Endothelial cell of umbilical vein (primary cell): ENCODE measurements at regions not wholly inside any gene's neighbourhood (a gene's known extent, or its start where the extent isn't known, plus 50 kb on each side); places are given as distances from the start of the nearest gene placed in this dataset.

Source experiments
- CTCF ChIP-seq, 2 donors: IDR thresholded peaks; 1 replicate in 1 of 2; 2 replicates in 1 of 2; pipeline ENCODE4 v1.5.1; 2011; ENCODE audit warnings: low read length in 2 of 2, mild to moderate bottlenecking in 2 of 2, moderate library complexity in 2 of 2, control low read depth in 1 of 2, inconsistent platforms in 1 of 2, low read depth in 1 of 2; ENCODE audit not compliant: insufficient read depth in 1 of 2; ENCODE audit errors: extremely low read depth in 1 of 2
- EZH2 ChIP-seq: IDR thresholded peaks from 2 replicates; pipeline ENCODE4 v1.6.1; 2012; ENCODE audit warnings: borderline replicate concordance, low read depth, mild to moderate bottlenecking, moderate library complexity, low read length, inconsistent platforms; ENCODE audit not compliant: severe bottlenecking
- JUN ChIP-seq: IDR thresholded peaks from 2 replicates; pipeline ENCODE4 v1.6.1; 2011; ENCODE audit warnings: borderline replicate concordance, low read depth; ENCODE audit not compliant: insufficient read length, insufficient read depth
- POLR2A ChIP-seq: IDR thresholded peaks from 2 replicates; pipeline ENCODE4 v1.6.1; 2012; ENCODE audit warnings: low read depth, mild to moderate bottlenecking, control low read depth, low read length
- POLR2AphosphoS5 ChIP-seq: IDR thresholded peaks from 2 replicates; pipeline ENCODE4 v1.6.1; 2012; ENCODE audit warnings: low read depth, mild to moderate bottlenecking, control low read depth, low read length, moderate library complexity; ENCODE audit not compliant: insufficient read depth
- TF ChIP-seq, protein P1 (sequence below): IDR thresholded peaks from 2 replicates; pipeline ENCODE4 v1.6.1; 2011; ENCODE audit not compliant: insufficient read depth, insufficient read length

DNA sequence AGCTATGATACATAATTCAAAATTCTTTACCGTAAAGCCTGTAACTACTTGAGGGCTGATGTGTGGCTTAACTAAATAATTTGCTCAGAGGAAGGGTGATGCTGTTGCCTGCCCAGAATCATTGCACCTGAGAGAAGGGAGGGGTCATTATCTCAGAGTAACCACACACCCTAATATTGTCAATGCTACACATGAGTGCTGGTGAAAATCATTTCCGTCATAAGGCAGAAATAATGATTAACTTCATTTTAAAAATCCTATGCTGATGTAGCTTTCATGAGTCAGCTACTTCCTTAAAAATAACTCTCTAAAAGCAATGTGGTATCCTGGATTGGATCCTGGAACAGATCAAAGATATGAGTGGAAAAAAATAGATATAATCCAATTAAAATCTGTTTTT lies 146.4 kb upstream of the FAM83B start:
- no peak for TF ChIP-seq EZH2
- no peak for TF ChIP-seq CTCF (IDR thresholded peaks at IDR 0.05; ENCODE audit: extremely low read depth in 1 of 2, insufficient read depth in 1 of 2, low read depth in 1 of 2, low read length in 2 of 2)
- no peak for TF ChIP-seq POLR2A
- no peak for TF ChIP-seq JUN
- no peak for TF ChIP-seq POLR2AphosphoS5
- TF ChIP-seq, protein P1, sequence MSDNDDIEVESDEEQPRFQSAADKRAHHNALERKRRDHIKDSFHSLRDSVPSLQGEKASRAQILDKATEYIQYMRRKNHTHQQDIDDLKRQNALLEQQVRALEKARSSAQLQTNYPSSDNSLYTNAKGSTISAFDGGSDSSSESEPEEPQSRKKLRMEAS: no peak
